ENCODE measurements at regions not wholly inside any gene's neighbourhood (a gene's known extent, or its start where the extent isn't known, plus 50 kb on each side); places are given as distances from the start of the nearest gene placed in this dataset.
A peak's percentile ranks its signal among the peaks of the same experiment; 100 is the strongest.

- H3K4me1 ChIP-seq (ENCODE audit: control insufficient read depth in 2 of 3, insufficient read depth in 2 of 3, low read depth in 1 of 3, low read length in 3 of 3), result no peaks in the 10 kb centered on the region
- no peak for FAIRE-seq
- peak in 3 of 5 donors; percentile 52 to 63 (median 56) for DNase-seq
- no peaks in the 10 kb centered on the region for H3K9me3 ChIP-seq (ENCODE audit: control insufficient read depth in 2 of 3, insufficient read depth in 1 of 3, low read length in 3 of 3)
- no peak for TF ChIP-seq CTCF (IDR thresholded peaks at IDR 0.05; ENCODE audit: borderline replicate concordance, extremely low read depth, insufficient read depth)
- peaks cover 3% of the 10 kb centered on the region for H3K27me3 ChIP-seq (ENCODE audit: control insufficient read depth, insufficient read depth, low read length)
- H3K4me3 ChIP-seq (ENCODE audit: low read length in 3 of 3), result no peak overlapping the region
- no peaks in the 10 kb centered on the region for H3K36me3 ChIP-seq (ENCODE audit: control insufficient read depth in 2 of 3, insufficient read depth in 3 of 3, low read length in 3 of 3)
- no peak overlapping the region for H3K9ac ChIP-seq (ENCODE audit: low read length in 3 of 3)
- intact Hi-C loops (cut with DNase I), result no loop called here
- no peak overlapping the region for H3K27ac ChIP-seq (ENCODE audit: low read depth in 2 of 2, low read length in 2 of 2)
Observed at GRCh38 chr22:27175021-27175838, 517.8 kb downstream of the MIAT start.

GRCh38 chr22:27175974-27176373 lies 518.6 kb downstream of the MIAT start:
- Histone ChIP-seq H3K4me1 (ENCODE audit: control insufficient read depth in 2 of 3, insufficient read depth in 2 of 3, low read depth in 1 of 3, low read length in 3 of 3) (no peaks in the 10 kb centered on the region), H3K9me3 (ENCODE audit: control insufficient read depth in 2 of 3, insufficient read depth in 1 of 3, low read length in 3 of 3) (no peaks in the 10 kb centered on the region), H3K36me3 (ENCODE audit: control insufficient read depth in 2 of 3, insufficient read depth in 3 of 3, low read length in 3 of 3) (no peaks in the 10 kb centered on the region), H3K27me3 (ENCODE audit: control insufficient read depth, insufficient read depth, low read length) (peaks cover 3% of the 10 kb centered on the region), H3K27ac (ENCODE audit: low read depth in 2 of 2, low read length in 2 of 2) (no peak overlapping the region), H3K9ac (ENCODE audit: low read length in 3 of 3) (no peak overlapping the region), H3K4me3 (ENCODE audit: low read length in 3 of 3) (no peak overlapping the region)
- no peak for TF ChIP-seq CTCF (IDR thresholded peaks at IDR 0.05; ENCODE audit: borderline replicate concordance, extremely low read depth, insufficient read depth)
- FAIRE-seq (no peak), DNase-seq (no peak)
- intact Hi-C loops (cut with DNase I), result no loop called here

DNA sequence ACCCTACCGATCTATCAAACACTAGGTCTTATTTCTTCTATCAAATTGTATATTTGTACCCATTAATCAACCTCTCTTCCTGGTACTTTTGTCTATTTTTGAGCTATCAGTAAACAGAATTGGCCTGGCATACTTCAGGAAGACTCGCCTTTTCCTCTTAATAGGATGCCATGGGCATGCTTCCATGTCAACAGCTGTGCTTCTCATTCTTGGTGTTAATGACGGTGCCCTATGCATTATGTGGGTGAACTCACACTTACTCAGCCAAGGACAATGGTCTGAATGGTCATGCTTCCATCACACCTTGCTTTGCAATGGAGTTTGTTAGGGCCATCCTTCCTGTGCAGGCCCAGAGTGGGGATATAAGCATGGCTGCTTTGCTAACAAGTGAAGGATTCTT lies 521.8 kb downstream of the MIAT start:
- no peak overlapping the region for H3K4me3 ChIP-seq (ENCODE audit: low read length in 3 of 3)
- TF ChIP-seq CTCF (IDR thresholded peaks at IDR 0.05; ENCODE audit: borderline replicate concordance, extremely low read depth, insufficient read depth), result no peak
- no peaks in the 10 kb centered on the region for H3K4me1 ChIP-seq (ENCODE audit: control insufficient read depth in 2 of 3, insufficient read depth in 2 of 3, low read depth in 1 of 3, low read length in 3 of 3)
- intact Hi-C loops (cut with DNase I), result no loop called here
- H3K9ac ChIP-seq (ENCODE audit: low read length in 3 of 3), result no peak overlapping the region
- H3K9me3 ChIP-seq (ENCODE audit: control insufficient read depth in 2 of 3, insufficient read depth in 1 of 3, low read length in 3 of 3), result no peaks in the 10 kb centered on the region
- no peak for DNase-seq
- no peaks in the 10 kb centered on the region for H3K36me3 ChIP-seq (ENCODE audit: control insufficient read depth in 2 of 3, insufficient read depth in 3 of 3, low read length in 3 of 3)
- peaks cover 3% of the 10 kb centered on the region for H3K27me3 ChIP-seq (ENCODE audit: control insufficient read depth, insufficient read depth, low read length)
- FAIRE-seq, result no peak
- H3K27ac ChIP-seq (ENCODE audit: low read depth in 2 of 2, low read length in 2 of 2), result no peak overlapping the region

Measured in kidney (tissue), 13 donors.